ENCODE measurements at regions not wholly inside any gene's neighbourhood (a gene's known extent, or its start where the extent isn't known, plus 50 kb on each side); places are given as distances from the start of the nearest gene placed in this dataset.

DNA sequence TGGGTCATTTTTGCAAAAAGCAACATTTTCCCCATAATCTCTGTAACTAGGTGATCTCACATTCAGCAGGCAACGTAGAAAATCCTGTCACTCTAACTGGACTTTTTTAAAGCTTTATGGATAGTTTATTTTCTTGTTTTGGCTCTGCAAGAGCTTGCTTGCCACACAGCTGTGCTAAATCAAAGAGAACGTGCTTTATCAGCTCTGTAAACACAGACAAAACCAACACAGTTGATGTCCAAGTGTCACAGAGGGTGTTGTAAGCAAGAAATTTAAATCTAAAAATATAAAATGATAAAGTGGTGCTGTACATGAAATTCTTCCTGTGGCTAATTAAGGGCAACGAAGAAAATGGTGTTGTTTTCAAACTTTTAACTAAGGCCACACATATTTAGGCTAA is 97.5 kb upstream of the STAC start:
- CTCF ChIA-PET (ENCODE audit: partially characterized antibody), result no interaction called here
- Histone ChIP-seq H4K91ac (replicated peaks; ENCODE audit: insufficient read length, low read length) (no peak overlapping the region), H2AK5ac (ENCODE audit: low read depth, low read length) (no peak overlapping the region)
- TF ChIP-seq NRF1 (IDR thresholded peaks at IDR 0.05; ENCODE audit: low read depth, low read length), result no peak
- TF ChIP-seq CHD1 (IDR thresholded peaks at IDR 0.05; ENCODE audit: low read depth, low read length), result no peak
- TF ChIP-seq EZH2 (IDR thresholded peaks at IDR 0.05; ENCODE audit: low read depth, low read length, severe bottlenecking), result no peak
- no peak for TF ChIP-seq RAD21 (IDR thresholded peaks at IDR 0.05 in 1 of 2, conservative IDR thresholded peaks at IDR 0.05 in 1 of 2; ENCODE audit: low read depth in 2 of 2, low read length in 2 of 2)
- no peak for TF ChIP-seq HDAC6 (IDR thresholded peaks at IDR 0.05; ENCODE audit: low read depth, low read length)

More for the DNA sequence above, 97.5 kb upstream of the STAC start:
- Histone ChIP-seq H3K23ac (ENCODE audit: insufficient read length) (no peak overlapping the region), H2BK120ac (replicated peaks; ENCODE audit: low read depth, low read length) (no peak overlapping the region), H2BK5ac (ENCODE audit: low read depth, low read length) (no peak overlapping the region), H3K14ac (ENCODE audit: insufficient read length) (no peak overlapping the region), H4K8ac (ENCODE audit: extremely low read depth, insufficient read depth, low read length) (no peak overlapping the region), H4K5ac (ENCODE audit: insufficient read length, low read depth, low read length) (no peak overlapping the region), H3K36me3 (ENCODE audit: control insufficient read depth in 2 of 4, insufficient read depth in 4 of 4, low read length in 3 of 4) (no peaks in the 10 kb centered on the region), H3K9me3 (ENCODE audit: insufficient read depth in 2 of 2, low read depth in 1 of 2, low read length in 1 of 2) (no peaks in the 10 kb centered on the region), H2BK15ac (ENCODE audit: low read length) (no peak overlapping the region), H3K23me2 (ENCODE audit: low read depth, low read length) (no peaks in the 10 kb centered on the region), H3K4me3 (ENCODE audit: extremely low read depth in 1 of 4, insufficient read depth in 2 of 4, low read depth in 3 of 4, low read length in 4 of 4) (no peak overlapping the region), H3K79me2 (ENCODE audit: control insufficient read depth in 1 of 2, insufficient read depth in 2 of 2, low read length in 2 of 2) (no peaks in the 10 kb centered on the region), H3K4me2 (ENCODE audit: insufficient read depth in 1 of 2, low read depth in 2 of 2, low read length in 2 of 2) (no peak overlapping the region), H3K4ac (replicated peaks; ENCODE audit: insufficient read length, low read depth, low read length) (no peak overlapping the region), H3K56ac (replicated peaks; ENCODE audit: insufficient read length, low read depth, low read length) (no peak overlapping the region), H3K79me1 (ENCODE audit: low read depth, low read length) (no peaks in the 10 kb centered on the region), H3K18ac (ENCODE audit: extremely low read depth, low read length) (no peak overlapping the region), H3K27me3 (replicated peaks in 1 of 4; ENCODE audit: control insufficient read depth in 3 of 4, extremely low read depth in 1 of 4, insufficient read depth in 3 of 4, low read length in 3 of 4) (no peaks in the 10 kb centered on the region), H3K9ac (replicated peaks in 1 of 4; ENCODE audit: extremely low read depth in 1 of 4, low read depth in 3 of 4, low read length in 3 of 4) (no peak overlapping the region), H2AFZ (ENCODE audit: low read length) (no peak overlapping the region), H2BK12ac (ENCODE audit: low read depth, low read length) (no peak overlapping the region), H4K20me1 (replicated peaks in 1 of 2; ENCODE audit: control insufficient read depth in 1 of 2, insufficient read depth in 2 of 2, low read length in 2 of 2) (no peaks in the 10 kb centered on the region), H2BK20ac (ENCODE audit: low read length) (no peak overlapping the region), H3K27ac (ENCODE audit: low read depth, low read length) (no peak overlapping the region), H3K4me1 (replicated peaks in 1 of 4; ENCODE audit: control insufficient read depth in 3 of 4, insufficient read depth in 4 of 4, low read length in 3 of 4) (no peaks in the 10 kb centered on the region)
- no peak for DNase-seq (ENCODE audit: low read depth in 1 of 2, low spot score in 2 of 2)
- POLR2A ChIA-PET (ENCODE audit: partially characterized antibody), result no interaction called here
- FAIRE-seq, result no peak
- WGBS, 2 experiments (ENCODE audit: extremely low coverage in 1 of 2, insufficient coverage in 1 of 2, insufficient read length in 1 of 2, insufficient replicate concordance in 2 of 2, low coverage in 1 of 2, low lambda C conversion rate in 2 of 2, missing lambda C conversion rate in 1 of 2), result 91% methylated on average over 3 of the region's 3 CpGs; no CpG with 5 or more reads in 1 of the 2 experiments

Data from H1 (cell line).